Right lobe of liver (tissue), 4 donors: ENCODE measurements at regions not wholly inside any gene's neighbourhood (a gene's known extent, or its start where the extent isn't known, plus 50 kb on each side); places are given as distances from the start of the nearest gene placed in this dataset.

Experiments used
- CTCF ChIP-seq, 4 donors: fragments of 200-600 bp in 3 of 4; fragments of 450-650 bp in 1 of 4; IDR thresholded peaks; one replicate each; pipeline versions ENCODE4 v1.5.1 to v1.8.0; 2016 to 2022; ENCODE audit warnings: antibody characterized with exemption in 4 of 4, mild to moderate bottlenecking in 2 of 4
- POLR2A ChIP-seq: fragments of 450-650 bp; IDR thresholded peaks from one replicate; pipeline ENCODE4 v1.6.1; 2017; ENCODE audit warnings: antibody characterized with exemption, mild to moderate bottlenecking
- donor health status: DM: no; HTN: no; CAD: no.
- donor health status: DM: no; HTN: no; CAD: no.
- donor health status: DM: no; HTN: yes; CAD: no.

- TF ChIP-seq POLR2A (no peak), CTCF (IDR thresholded peaks at IDR 0.05) (peak; percentile 93 to 98 (median 94))
These were observed 66.7 kb upstream of the HAAO start for GRCh38 chr2:42859006-42859552.
